Fibroblast of lung (primary cell): ENCODE measurements at regions not wholly inside any gene's neighbourhood (a gene's known extent, or its start where the extent isn't known, plus 50 kb on each side); places are given as distances from the start of the nearest gene placed in this dataset.

Experiments
- DNase-seq, 2 donors: peaks; one replicate each; pipeline versions ENCODE4 v3.0.0 to v3.0.0-alpha.2; 2010; ENCODE audit warnings: low read depth in 2 of 2
- H2AFZ ChIP-seq: 2 replicates; pipeline ENCODE4 v1.5.1; 2012; ENCODE audit warnings: low read length, control low read depth, inconsistent platforms
- H3K27ac ChIP-seq: 2 replicates; pipeline ENCODE4 v1.5.1; 2011; ENCODE audit warnings: low read length, control low read depth; ENCODE audit not compliant: insufficient read depth
- H3K27me3 ChIP-seq: 2 replicates; pipeline ENCODE4 v1.5.1; 2011; ENCODE audit warnings: mild to moderate bottlenecking, low read length; ENCODE audit not compliant: control insufficient read depth, insufficient read depth
- H3K36me3 ChIP-seq: 2 replicates; pipeline ENCODE4 v1.5.1; 2011; ENCODE audit warnings: low read length; ENCODE audit not compliant: control insufficient read depth, insufficient read depth
- H3K4me1 ChIP-seq: 2 replicates; pipeline ENCODE4 v1.5.1; 2011; ENCODE audit warnings: low read length; ENCODE audit not compliant: control insufficient read depth, insufficient read depth; ENCODE audit errors: extremely low read depth
- H3K4me2 ChIP-seq: 2 replicates; pipeline ENCODE4 v1.5.1; 2011; ENCODE audit warnings: low read length, control low read depth; ENCODE audit not compliant: insufficient read depth; ENCODE audit errors: extremely low read depth
- H3K4me3 ChIP-seq, 4 experiments: fragments of 200-600 bp in 1 of 4; sonication (generic) in 1 of 4; replicated peaks in 1 of 4; 2 replicates each; pipeline ENCODE4 v1.5.1; 2011 to 2016; ENCODE audit warnings: low read length in 4 of 4, low read depth in 3 of 4, mild to moderate bottlenecking in 3 of 4, control low read depth in 2 of 4, inconsistent platforms in 1 of 4, mixed read lengths in 1 of 4; ENCODE audit not compliant: insufficient read depth in 1 of 4; ENCODE audit errors: control extremely low read depth in 1 of 4
- H3K79me2 ChIP-seq: 2 replicates; pipeline ENCODE4 v1.5.1; 2012; ENCODE audit warnings: mild to moderate bottlenecking, low read length, inconsistent platforms; ENCODE audit not compliant: control insufficient read depth, insufficient read depth
- H3K9ac ChIP-seq: 2 replicates; pipeline ENCODE4 v1.5.1; 2011; ENCODE audit warnings: mild to moderate bottlenecking, low read length, control low read depth; ENCODE audit not compliant: insufficient read depth
- H3K9me3 ChIP-seq: 2 replicates; pipeline ENCODE4 v1.5.1; 2012; ENCODE audit warnings: low read depth, low read length; ENCODE audit not compliant: control insufficient read depth, insufficient read depth
- H4K20me1 ChIP-seq: 2 replicates; pipeline ENCODE4 v1.5.1; 2011; ENCODE audit warnings: low read length; ENCODE audit not compliant: control insufficient read depth, insufficient read depth; ENCODE audit errors: extremely low read depth
- CTCF ChIP-seq, 2 donors: IDR thresholded peaks in 1 of 2; conservative IDR thresholded peaks in 1 of 2; 1 replicate in 1 of 2; 2 replicates in 1 of 2; pipeline ENCODE4 v1.5.1; 2011 to 2012; ENCODE audit warnings: low read length in 2 of 2, control low read depth in 1 of 2, inconsistent platforms in 1 of 2, low read depth in 1 of 2, mild to moderate bottlenecking in 1 of 2
- EZH2 ChIP-seq: IDR thresholded peaks from 2 replicates; pipeline ENCODE4 v1.5.1; 2012; ENCODE audit warnings: low read length, control low read depth, mild to moderate bottlenecking; ENCODE audit errors: missing control alignments

DNA sequence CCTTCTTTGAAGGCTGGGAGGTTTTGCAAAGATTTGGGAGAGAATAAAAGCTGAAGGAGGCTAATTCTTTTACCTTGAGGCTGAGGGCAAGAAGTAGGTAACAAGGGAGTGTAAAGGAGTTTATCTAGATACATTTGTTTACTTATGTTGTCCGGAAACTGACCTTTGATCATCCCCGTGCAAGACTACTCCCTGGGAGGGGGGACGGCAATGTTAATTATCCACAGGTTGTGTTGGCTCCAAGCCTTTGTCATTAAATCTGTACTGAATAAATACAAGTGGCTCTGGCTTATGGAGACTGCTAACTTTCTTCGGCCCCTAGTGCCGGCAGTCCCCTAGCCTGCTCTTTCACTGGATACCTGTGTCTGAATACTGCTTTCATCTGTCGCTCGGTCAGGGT, 1250.6 kb upstream of the LRRTM3 start:
- H3K4me2 ChIP-seq, result no peak overlapping the region
- H3K27ac ChIP-seq, result no peak overlapping the region
- H4K20me1 ChIP-seq, result no peaks in the 10 kb centered on the region
- no peak for DNase-seq
- TF ChIP-seq CTCF (conservative IDR thresholded peaks at IDR 0.05 in 1 of 2, IDR thresholded peaks at IDR 0.05 in 1 of 2; ENCODE audit: low read depth in 1 of 2, low read length in 2 of 2) (no peak), EZH2 (no peak)
- H3K9me3 ChIP-seq, result no peaks in the 10 kb centered on the region
- no peaks in the 10 kb centered on the region for H3K79me2 ChIP-seq
- no peak overlapping the region for H3K9ac ChIP-seq
- no peaks in the 10 kb centered on the region for H3K4me1 ChIP-seq
- H3K4me3 ChIP-seq, result no peak overlapping the region
- H2AFZ ChIP-seq, result no peak overlapping the region
- no peaks in the 10 kb centered on the region for H3K36me3 ChIP-seq
- no peaks in the 10 kb centered on the region for H3K27me3 ChIP-seq

DNA sequence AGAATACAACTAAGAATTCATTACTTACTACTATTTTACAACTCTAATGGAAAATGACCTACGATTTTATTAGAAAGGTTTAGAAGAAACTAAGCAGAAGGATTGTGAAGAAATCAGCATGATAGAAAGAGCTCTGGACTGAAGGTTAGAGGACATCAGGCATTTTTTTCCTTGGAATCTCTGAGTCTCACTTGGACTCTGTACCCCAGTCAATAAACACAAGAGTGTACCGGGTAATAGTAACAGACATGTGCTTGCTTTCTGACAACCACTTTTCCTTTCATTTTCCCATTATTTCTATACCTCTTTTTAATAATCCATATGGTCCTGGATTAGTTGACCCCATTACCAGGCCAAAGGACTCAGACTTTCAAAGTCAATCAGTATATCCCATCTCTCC, 1240.9 kb upstream of the LRRTM3 start:
- Histone ChIP-seq H3K9me3 (no peaks in the 10 kb centered on the region), H3K9ac (no peak overlapping the region), H3K27me3 (no peaks in the 10 kb centered on the region), H2AFZ (no peak overlapping the region), H3K79me2 (no peaks in the 10 kb centered on the region), H3K4me3 (no peak overlapping the region), H3K27ac (no peak overlapping the region), H3K36me3 (no peaks in the 10 kb centered on the region), H4K20me1 (no peaks in the 10 kb centered on the region), H3K4me1 (no peaks in the 10 kb centered on the region), H3K4me2 (no peak overlapping the region)
- DNase-seq, result no peak
- no peak for TF ChIP-seq CTCF (conservative IDR thresholded peaks at IDR 0.05 in 1 of 2, IDR thresholded peaks at IDR 0.05 in 1 of 2; ENCODE audit: low read depth in 1 of 2, low read length in 2 of 2)
- TF ChIP-seq EZH2, result no peak

- H3K4me2 ChIP-seq, result no peak overlapping the region
- H3K36me3 ChIP-seq, result no peaks in the 10 kb centered on the region
- no peak overlapping the region for H2AFZ ChIP-seq
- H3K4me1 ChIP-seq, result no peaks in the 10 kb centered on the region
- H3K27me3 ChIP-seq, result no peaks in the 10 kb centered on the region
- DNase-seq, result no peak
- no peaks in the 10 kb centered on the region for H3K9me3 ChIP-seq
- H3K27ac ChIP-seq, result no peak overlapping the region
- no peaks in the 10 kb centered on the region for H4K20me1 ChIP-seq
- no peak overlapping the region for H3K9ac ChIP-seq
- H3K4me3 ChIP-seq, result no peak overlapping the region
- TF ChIP-seq EZH2 (no peak), CTCF (conservative IDR thresholded peaks at IDR 0.05 in 1 of 2, IDR thresholded peaks at IDR 0.05 in 1 of 2; ENCODE audit: low read depth in 1 of 2, low read length in 2 of 2) (no peak)
- no peaks in the 10 kb centered on the region for H3K79me2 ChIP-seq
Observed at GRCh38 chr10:65701168-65701776, 1224.6 kb upstream of the LRRTM3 start.
